Right lobe of liver (tissue), 4 donors: ENCODE measurements at regions not wholly inside any gene's neighbourhood (a gene's known extent, or its start where the extent isn't known, plus 50 kb on each side); places are given as distances from the start of the nearest gene placed in this dataset.

Experiments
- CTCF ChIP-seq, 4 donors: fragments of 200-600 bp in 3 of 4; fragments of 450-650 bp in 1 of 4; IDR thresholded peaks; one replicate each; pipeline versions ENCODE4 v1.5.1 to v1.8.0; 2016 to 2022; ENCODE audit warnings: antibody characterized with exemption in 4 of 4, mild to moderate bottlenecking in 2 of 4
- POLR2A ChIP-seq: fragments of 450-650 bp; IDR thresholded peaks from one replicate; pipeline ENCODE4 v1.6.1; 2017; ENCODE audit warnings: antibody characterized with exemption, mild to moderate bottlenecking
- donor health status: DM: no; HTN: no; CAD: no.
- donor health status: DM: no; HTN: no; CAD: no.
- donor health status: DM: no; HTN: yes; CAD: no.

GRCh38 chr22:46047226-46047625, 70.3 kb upstream of the WNT7B start:
- TF ChIP-seq CTCF (IDR thresholded peaks at IDR 0.05) (no peak), POLR2A (no peak)
